Endothelial cell of umbilical vein (primary cell): ENCODE measurements at regions not wholly inside any gene's neighbourhood (a gene's known extent, or its start where the extent isn't known, plus 50 kb on each side); places are given as distances from the start of the nearest gene placed in this dataset.
A peak's percentile ranks its signal among the peaks of the same experiment; 100 is the strongest.

ENCODE experiments used
- BruUV-seq: library from RNA; stranded (reverse); fragments of 400-500 nt; replicated peaks from 2 replicates; lab custom pipeline; 2021; lab: Mats Ljungman, UMichigan
- CTCF ChIA-PET: fragments of 300-600, 350-600 bp; sonication (Branson Sonifier 250); formaldehyde crosslinking; loops from one replicate; lab custom pipeline; 2021; ENCODE audit warnings: antibody characterized with exemption, inconsistent platforms; lab: Charles Lee
- POLR2A ChIA-PET: fragments of 300-600, 350-600 bp; sonication (Branson Sonifier 250); formaldehyde crosslinking; loops from one replicate; lab custom pipeline; 2021; ENCODE audit warnings: antibody characterized with exemption, inconsistent platforms; lab: Charles Lee
- DNase-seq: peaks from one replicate; pipeline ENCODE4 v3.0.0-alpha.2; 2011; ENCODE audit warnings: low read depth, low spot score
- FAIRE-seq: peaks from 2 replicates; lab custom pipeline; 2011; peaks lifted over from hg19 to GRCh38; lab: Jason Lieb, UNC
- H2AFZ ChIP-seq: 2 replicates; pipeline ENCODE4 v1.6.0; 2012; ENCODE audit warnings: low read depth, low read length, control low read depth, inconsistent platforms
- H3K27ac ChIP-seq: 2 replicates; pipeline ENCODE4 v1.5.1; 2011; ENCODE audit warnings: low read depth, mild to moderate bottlenecking, control low read depth, low read length, moderate library complexity; ENCODE audit not compliant: insufficient read depth
- H3K27me3 ChIP-seq, 2 experiments: 2 replicates each; pipeline versions ENCODE4 v1.6.0 to v1.6.1; 2011; ENCODE audit warnings: low read length in 2 of 2, mixed read lengths in 1 of 2; ENCODE audit not compliant: control insufficient read depth in 2 of 2, insufficient read depth in 2 of 2
- H3K36me3 ChIP-seq, 2 experiments: 2 replicates in 1 of 2; 3 replicates in 1 of 2; pipeline ENCODE4 v1.5.1; 2011; ENCODE audit warnings: low read length in 2 of 2, mild to moderate bottlenecking in 1 of 2, moderate library complexity in 1 of 2; ENCODE audit not compliant: control insufficient read depth in 2 of 2, insufficient read depth in 2 of 2; ENCODE audit errors: extremely low read depth in 1 of 2
- H3K4me1 ChIP-seq: 3 replicates; pipeline ENCODE4 v1.5.1; 2011; ENCODE audit warnings: mild to moderate bottlenecking, low read length; ENCODE audit not compliant: control insufficient read depth, insufficient read depth; ENCODE audit errors: extremely low read depth
- H3K4me2 ChIP-seq: 2 replicates; pipeline ENCODE4 v1.6.1; 2011; ENCODE audit warnings: low read length, control low read depth, mixed read lengths; ENCODE audit not compliant: insufficient read depth
- H3K4me3 ChIP-seq, 3 experiments: fragments of 200-600 bp in 1 of 3; sonication (generic), shearing (Covaris generic) in 1 of 3; replicated peaks in 1 of 3; 2 replicates each; pipeline ENCODE4 v1.5.1; 2011 to 2016; ENCODE audit warnings: control low read depth in 3 of 3, low read length in 3 of 3, mild to moderate bottlenecking in 2 of 3, inconsistent platforms in 1 of 3, low read depth in 1 of 3, moderate library complexity in 1 of 3; ENCODE audit not compliant: insufficient read depth in 1 of 3
- H3K79me2 ChIP-seq: 2 replicates; pipeline ENCODE4 v1.6.0; 2012; ENCODE audit warnings: low read length, inconsistent platforms; ENCODE audit not compliant: control insufficient read depth, insufficient read depth
- H3K9ac ChIP-seq: replicated peaks from 2 replicates; pipeline ENCODE3; 2011; ENCODE audit warnings: low read length, control low read depth; ENCODE audit not compliant: insufficient read depth; ENCODE audit errors: extremely low read depth
- H3K9me1 ChIP-seq: replicated peaks from 3 replicates; pipeline ENCODE4 v1.6.0; 2011; ENCODE audit warnings: mild to moderate bottlenecking, low read length; ENCODE audit not compliant: control insufficient read depth, insufficient read depth; ENCODE audit errors: extremely low read depth
- H3K9me3 ChIP-seq: replicated peaks from 2 replicates; pipeline ENCODE4 v1.5.1; 2012; ENCODE audit warnings: low read length, inconsistent platforms; ENCODE audit not compliant: control insufficient read depth, insufficient read depth
- H4K20me1 ChIP-seq: replicated peaks from 2 replicates; pipeline ENCODE3; 2011; ENCODE audit warnings: mild to moderate bottlenecking, low read length; ENCODE audit not compliant: control insufficient read depth, insufficient read depth; ENCODE audit errors: extremely low read depth
- EZH2 ChIP-seq: IDR thresholded peaks from 2 replicates; pipeline ENCODE4 v1.6.1; 2012; ENCODE audit warnings: borderline replicate concordance, low read depth, mild to moderate bottlenecking, moderate library complexity, low read length, inconsistent platforms; ENCODE audit not compliant: severe bottlenecking
- FOS ChIP-seq: IDR thresholded peaks from 2 replicates; pipeline ENCODE4 v1.6.1; 2011; ENCODE audit warnings: mild to moderate bottlenecking, low read length, moderate library complexity, borderline replicate concordance; ENCODE audit not compliant: insufficient read depth
- GATA2 ChIP-seq: IDR thresholded peaks from 2 replicates; pipeline ENCODE4 v1.7.0; 2011; ENCODE audit warnings: low read depth, mild to moderate bottlenecking, moderate library complexity, mixed read lengths, low read length; ENCODE audit not compliant: insufficient read length, insufficient read depth
- JUN ChIP-seq: IDR thresholded peaks from 2 replicates; pipeline ENCODE4 v1.6.1; 2011; ENCODE audit warnings: borderline replicate concordance, low read depth; ENCODE audit not compliant: insufficient read length, insufficient read depth
- MYC ChIP-seq: IDR thresholded peaks from one replicate; pipeline ENCODE4 v1.6.1; 2011; ENCODE audit warnings: mild to moderate bottlenecking, low read depth, low read length
- POLR2A ChIP-seq: IDR thresholded peaks from 2 replicates; pipeline ENCODE4 v1.6.1; 2012; ENCODE audit warnings: low read depth, mild to moderate bottlenecking, control low read depth, low read length
- dilution Hi-C: fragments of 300-500 bp; cut with MboI; formaldehyde crosslinking; loops from one replicate; pipeline ENCODE4 v1.15.0; 2019; ENCODE audit warnings: low sequenced_read_pairs; ENCODE audit not compliant: extremely low pct_ligation_motif_present
- intact Hi-C: fragments of 100-400 bp; cut with micrococcal nuclease; formaldehyde crosslinking; loops from one replicate; pipeline ENCODE4 v1.10.0; 2022
- TF ChIP-seq, protein P1 (sequence below): IDR thresholded peaks from 2 replicates; pipeline ENCODE4 v1.6.1; 2011; ENCODE audit not compliant: insufficient read depth, insufficient read length
- TF ChIP-seq, protein P2 (sequence below), 2 donors: IDR thresholded peaks; 1 replicate in 1 of 2; 2 replicates in 1 of 2; pipeline ENCODE4 v1.5.1; 2011; ENCODE audit warnings: low read length in 2 of 2, mild to moderate bottlenecking in 2 of 2, moderate library complexity in 2 of 2, control low read depth in 1 of 2, inconsistent platforms in 1 of 2, low read depth in 1 of 2; ENCODE audit not compliant: insufficient read depth in 1 of 2; ENCODE audit errors: extremely low read depth in 1 of 2

DNA sequence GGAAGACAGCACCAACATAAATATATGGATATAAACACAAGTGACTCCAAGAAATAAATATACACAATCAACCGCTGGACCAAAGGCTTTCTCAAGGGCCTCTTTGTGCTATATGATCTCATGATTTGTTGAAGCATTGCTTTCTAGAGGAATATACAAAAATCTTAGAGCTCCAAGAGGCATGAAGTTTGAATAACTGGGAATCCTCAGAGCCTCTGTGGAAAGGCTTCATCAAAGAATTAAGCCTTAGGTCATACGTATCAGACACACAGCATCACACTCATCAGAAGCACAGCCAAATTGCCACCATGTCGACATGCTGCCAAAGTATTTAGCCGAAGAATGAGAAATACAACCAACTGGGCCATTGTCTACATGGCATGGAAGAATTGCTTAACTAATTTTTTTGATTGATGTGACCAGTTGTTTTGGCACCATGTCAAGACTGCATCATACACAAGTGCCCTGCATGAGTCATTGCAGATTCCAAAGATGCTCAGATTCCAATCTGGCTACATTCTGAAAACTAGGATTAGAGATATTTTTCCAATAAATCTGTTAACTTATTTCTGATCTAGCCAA lies 860.6 kb upstream of the ZEB2 start:
- Histone ChIP-seq H3K79me2 (no peaks in the 10 kb centered on the region), H2AFZ (no peak overlapping the region), H3K27me3 (no peaks in the 10 kb centered on the region), H3K4me1 (peaks cover 2% of the 10 kb centered on the region), H3K36me3 (no peaks in the 10 kb centered on the region), H3K4me3 (no peak overlapping the region), H4K20me1 (no peaks in the 10 kb centered on the region), H3K9ac (no peak overlapping the region), H3K9me3 (no peaks in the 10 kb centered on the region), H3K4me2 (no peak overlapping the region), H3K9me1 (no peaks in the 10 kb centered on the region), H3K27ac (no peak overlapping the region)
- no TSS peak for BruUV-seq
- POLR2A ChIA-PET: no interaction called here
- TF ChIP-seq EZH2: no peak
- peak; percentile 89 for TF ChIP-seq FOS
- TF ChIP-seq JUN: peak; percentile 76
- peak; percentile 72 for TF ChIP-seq GATA2
- FAIRE-seq (peak; percentile 91), DNase-seq (peak; percentile 74)
- dilution Hi-C loops (no loop called here), intact Hi-C loops (loop anchor here (10.0 kb wide), 1 partner anchor 376 kb away; no protein-coding TSS in a partner anchor)
- CTCF ChIA-PET: no interaction called here

DNA sequence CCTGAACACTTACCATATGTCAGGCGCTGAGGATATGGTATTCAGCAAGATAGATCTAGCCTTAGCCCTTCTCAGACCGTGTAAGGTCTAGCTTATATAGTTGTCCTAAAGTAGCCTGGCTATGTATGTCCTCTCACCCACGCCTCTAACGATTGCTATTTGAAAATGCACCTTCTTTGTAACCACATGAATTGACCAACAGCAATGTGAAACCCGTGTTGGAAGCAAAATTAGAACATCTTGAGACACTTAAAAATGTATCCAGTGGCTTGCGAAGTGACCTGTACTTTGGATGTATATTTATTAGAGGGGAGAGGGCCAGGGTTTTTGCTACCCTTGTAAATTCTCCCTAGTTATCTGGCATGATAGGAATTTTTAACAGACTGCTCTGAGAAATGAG lies 860.0 kb upstream of the ZEB2 start:
- no peak for TF ChIP-seq EZH2
- TF ChIP-seq, protein P1, sequence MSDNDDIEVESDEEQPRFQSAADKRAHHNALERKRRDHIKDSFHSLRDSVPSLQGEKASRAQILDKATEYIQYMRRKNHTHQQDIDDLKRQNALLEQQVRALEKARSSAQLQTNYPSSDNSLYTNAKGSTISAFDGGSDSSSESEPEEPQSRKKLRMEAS: no peak
- TF ChIP-seq MYC: no peak
- TF ChIP-seq, protein P2, sequence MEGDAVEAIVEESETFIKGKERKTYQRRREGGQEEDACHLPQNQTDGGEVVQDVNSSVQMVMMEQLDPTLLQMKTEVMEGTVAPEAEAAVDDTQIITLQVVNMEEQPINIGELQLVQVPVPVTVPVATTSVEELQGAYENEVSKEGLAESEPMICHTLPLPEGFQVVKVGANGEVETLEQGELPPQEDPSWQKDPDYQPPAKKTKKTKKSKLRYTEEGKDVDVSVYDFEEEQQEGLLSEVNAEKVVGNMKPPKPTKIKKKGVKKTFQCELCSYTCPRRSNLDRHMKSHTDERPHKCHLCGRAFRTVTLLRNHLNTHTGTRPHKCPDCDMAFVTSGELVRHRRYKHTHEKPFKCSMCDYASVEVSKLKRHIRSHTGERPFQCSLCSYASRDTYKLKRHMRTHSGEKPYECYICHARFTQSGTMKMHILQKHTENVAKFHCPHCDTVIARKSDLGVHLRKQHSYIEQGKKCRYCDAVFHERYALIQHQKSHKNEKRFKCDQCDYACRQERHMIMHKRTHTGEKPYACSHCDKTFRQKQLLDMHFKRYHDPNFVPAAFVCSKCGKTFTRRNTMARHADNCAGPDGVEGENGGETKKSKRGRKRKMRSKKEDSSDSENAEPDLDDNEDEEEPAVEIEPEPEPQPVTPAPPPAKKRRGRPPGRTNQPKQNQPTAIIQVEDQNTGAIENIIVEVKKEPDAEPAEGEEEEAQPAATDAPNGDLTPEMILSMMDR (IDR thresholded peaks at IDR 0.05; ENCODE audit: extremely low read depth in 1 of 2, insufficient read depth in 1 of 2, low read depth in 1 of 2, low read length in 2 of 2): no peak
- TF ChIP-seq GATA2: no peak
- TF ChIP-seq POLR2A: no peak
- no peak for TF ChIP-seq JUN
- no peak for TF ChIP-seq FOS
- H3K27me3 ChIP-seq: no peaks in the 10 kb centered on the region
- no peak overlapping the region for H3K9ac ChIP-seq
- intact Hi-C loops (loop anchor here (10.0 kb wide), 1 partner anchor 375 kb away; no protein-coding TSS in a partner anchor), dilution Hi-C loops (no loop called here)
- no peaks in the 10 kb centered on the region for H3K79me2 ChIP-seq
- no peak overlapping the region for H2AFZ ChIP-seq
- no peaks in the 10 kb centered on the region for H3K9me1 ChIP-seq
- H3K27ac ChIP-seq: no peak overlapping the region
- H3K4me1 ChIP-seq: peaks cover 2% of the 10 kb centered on the region
- no peaks in the 10 kb centered on the region for H4K20me1 ChIP-seq
- ChIA-PET CTCF (no interaction called here), POLR2A (no interaction called here)
- FAIRE-seq (no peak), DNase-seq (no peak)
- H3K4me2 ChIP-seq: no peak overlapping the region
- no TSS peak for BruUV-seq
- no peaks in the 10 kb centered on the region for H3K36me3 ChIP-seq
- H3K9me3 ChIP-seq: no peaks in the 10 kb centered on the region
- no peak overlapping the region for H3K4me3 ChIP-seq
